ENCODE measurements at regions not wholly inside any gene's neighbourhood (a gene's known extent, or its start where the extent isn't known, plus 50 kb on each side); places are given as distances from the start of the nearest gene placed in this dataset.

GRCh38 chr12:75756771-75757170 lies 245.4 kb upstream of the KRR1 start:
- Histone ChIP-seq H4K91ac (ENCODE audit: insufficient read depth, low read depth, low read length) (peak overlapping the region; percentile 30; the same call in 1 of the 2 replicates), H4K5ac (ENCODE audit: low read depth, low read length) (peak overlapping the region; percentile 41; the same call in 1 of the 2 replicates), H3K27ac (ENCODE audit: insufficient read depth, low read length) (peak overlapping the region; percentile 51; the same call in 1 of the 2 replicates), H2BK15ac (ENCODE audit: low read depth, low read length) (peak overlapping the region; percentile 77), H2BK5ac (ENCODE audit: low read depth, low read length, poor library complexity, severe bottlenecking) (no peak overlapping the region), H2BK120ac (ENCODE audit: low read depth, low read length) (peak overlapping the region; percentile 31; the same call in 1 of the 2 replicates), H3K4me1 (ENCODE audit: control insufficient read depth, insufficient read depth, low read length) (peaks cover 6% of the 10 kb centered on the region), H3K18ac (ENCODE audit: low read depth, low read length) (peak overlapping the region; percentile 38; the same call in 1 of the 2 replicates), H2BK20ac (ENCODE audit: low read depth, low read length) (0 out of 2 replicates have a peak overlapping the region, but pooled peaks have one; percentile 4), H3K23ac (ENCODE audit: low read depth, low read length) (no peak overlapping the region), H3K14ac (replicated peaks; ENCODE audit: low read depth, low read length) (no peak overlapping the region; the same call in 1 of the 2 replicates), H4K20me1 (ENCODE audit: insufficient read depth, low read length) (no peaks in the 10 kb centered on the region), H4K8ac (ENCODE audit: low read depth in 2 of 2, low read length in 2 of 2) (peak overlapping the region in 1 of 2 experiments; percentile 30; a peak in 1 of 4 replicates), H3K4ac (ENCODE audit: low read depth, low read length) (no peak overlapping the region), H2AFZ (replicated peaks; ENCODE audit: low read length, poor library complexity) (no peak overlapping the region), H3K79me1 (ENCODE audit: low read depth in 1 of 2, low read length in 2 of 2) (peaks cover 0 to 9% of the 10 kb centered on the region in 2 experiments; a peak in 1 of 4 replicates), H3K27me3 (ENCODE audit: control insufficient read depth, insufficient read depth, low read length) (no peaks in the 10 kb centered on the region), H3K9me1 (ENCODE audit: insufficient read depth, low read length) (peaks cover 2% of the 10 kb centered on the region), H3K36me3 (ENCODE audit: control insufficient read depth, insufficient read depth, low read length) (no peaks in the 10 kb centered on the region), H3K4me2 (ENCODE audit: low read depth, low read length) (no peak overlapping the region), H3K56ac (ENCODE audit: extremely low read depth, insufficient read depth, low read length) (no peak overlapping the region), H3K9ac (ENCODE audit: low read depth, low read length) (no peak overlapping the region), H3K4me3 (ENCODE audit: insufficient read depth, low read depth, low read length) (no peak overlapping the region), H3K9me3 (ENCODE audit: control insufficient read depth, insufficient read depth, low read length) (no peaks in the 10 kb centered on the region), H2AK5ac (ENCODE audit: low read depth, low read length) (peak overlapping the region; percentile 23; the same call in 1 of the 2 replicates), H2AK9ac (replicated peaks; ENCODE audit: low read depth, low read length, poor library complexity) (no peak overlapping the region)
- CTCF ChIA-PET: interaction anchor here (0.6 to 1.5 kb wide), 4 partner anchors 27 to 268 kb away, joined by 3 to 5 read pairs (median 3); no protein-coding TSS in a partner anchor
- BruUV-seq (replicated peaks): no TSS peak
- no CpG with 5 or more reads among the region's 3 CpGs for WGBS, 2 experiments (ENCODE audit: extremely low coverage in 2 of 2, insufficient read length in 1 of 2)
- TF ChIP-seq RAD21 (IDR thresholded peaks at IDR 0.05; ENCODE audit: low read length) (no peak), RCOR1 (IDR thresholded peaks at IDR 0.05; ENCODE audit: insufficient replicate concordance, low read length) (no peak), ELK1 (IDR thresholded peaks at IDR 0.05; ENCODE audit: borderline replicate concordance, low read depth, low read length) (no peak), FOS (IDR thresholded peaks at IDR 0.05; ENCODE audit: low read depth, low read length) (no peak), MXI1 (IDR thresholded peaks at IDR 0.05; ENCODE audit: borderline replicate concordance, low read depth, low read length) (no peak), CHD1 (IDR thresholded peaks at IDR 0.05; ENCODE audit: low read depth, low read length) (no peak), NFE2L2 (IDR thresholded peaks at IDR 0.05; ENCODE audit: low read depth, low read length) (no peak), MAFK (IDR thresholded peaks at IDR 0.05; ENCODE audit: low read depth, low read length) (no peak), POLR2A (IDR thresholded peaks at IDR 0.05; ENCODE audit: low read depth, low read length) (no peak), SMC3 (IDR thresholded peaks at IDR 0.05; ENCODE audit: low read depth, low read length) (no peak), CTCF (conservative IDR thresholded peaks at IDR 0.05; ENCODE audit: low read depth, low read length) (no peak), USF2 (IDR thresholded peaks at IDR 0.05; ENCODE audit: low read depth, low read length) (no peak)
- intact Hi-C loops (cut with micrococcal nuclease) (loop anchor here (5.0 to 10.0 kb wide), 2 partner anchors 36 to 118 kb away; no protein-coding TSS in a partner anchor), dilution Hi-C loops (cut with HindIII; ENCODE audit: low sequenced_read_pairs, unreplicated experiment) (no loop called here), in situ Hi-C loops (cut with MboI; ENCODE audit: low sequenced_read_pairs) (no loop called here)
- DNase-seq (no peak), ATAC-seq (ENCODE audit: low read depth) (no peak)
- POLR2A ChIA-PET (ENCODE audit: unreplicated experiment): interaction anchor here (0.6 kb wide), 1 partner anchor 276 kb away, joined by 3 read pairs; no protein-coding TSS in a partner anchor
